ENCODE measurements at regions not wholly inside any gene's neighbourhood (a gene's known extent, or its start where the extent isn't known, plus 50 kb on each side); places are given as distances from the start of the nearest gene placed in this dataset.

- no peak overlapping the region for H3K27ac Mint-ChIP-seq
- CTCF ChIA-PET, result interaction anchor here (0.7 kb wide), 1 partner anchor 1248 kb away, joined by 3 read pairs; no protein-coding TSS in a partner anchor
These were observed 112.3 kb downstream of the FAM170A start for GRCh38 chr5:119741691-119742090.

GRCh38 chr5:119742311-119742710 lies 113.0 kb downstream of the FAM170A start:
- H3K9ac ChIP-seq (ENCODE audit: low read length), result no peak overlapping the region
- no peaks in the 10 kb centered on the region for H3K79me2 ChIP-seq (ENCODE audit: control insufficient read depth, insufficient read depth, low read length)
- no peaks in the 10 kb centered on the region for H3K9me3 Mint-ChIP-seq (ENCODE audit: insufficient read depth)
- H4K20me1 ChIP-seq (ENCODE audit: control insufficient read depth, insufficient read depth, low read length, poor library complexity, severe bottlenecking), result no peaks in the 10 kb centered on the region
- WGBS (ENCODE audit: insufficient coverage), result no CpG with 5 or more reads among the region's 4 CpGs
- H3K4me1 ChIP-seq (ENCODE audit: control insufficient read depth in 2 of 2, insufficient read depth in 2 of 2, low read length in 2 of 2), result no peaks in the 10 kb centered on the region
- H3K4me1 Mint-ChIP-seq, result no peaks in the 10 kb centered on the region
- H3K36me3 ChIP-seq (replicated peaks in 1 of 2; ENCODE audit: control extremely low read depth in 1 of 2, control insufficient read depth in 1 of 2, extremely low read depth in 1 of 2, insufficient read depth in 2 of 2, low read length in 1 of 2), result no peaks in the 10 kb centered on the region
- ChIA-PET CTCF (no interaction called here), POLR2A (no interaction called here)
- no peak overlapping the region for H3K4me3 ChIP-seq (ENCODE audit: control extremely low read depth in 1 of 5, extremely low read depth in 1 of 5, insufficient read depth in 1 of 5, low read depth in 2 of 5, low read length in 4 of 5)
- no peak for DNase-seq
- no peak overlapping the region for H3K4me3 Mint-ChIP-seq
- H3K27ac Mint-ChIP-seq, result no peak overlapping the region
- TF ChIP-seq CTCF (IDR thresholded peaks at IDR 0.05), result no peak
- no peak for TF ChIP-seq EZH2 (IDR thresholded peaks at IDR 0.05; ENCODE audit: borderline replicate concordance, insufficient read depth, low read depth, low read length, poor library complexity, severe bottlenecking)
- no peak overlapping the region for H3K4me2 ChIP-seq (replicated peaks; ENCODE audit: low read depth, low read length, poor library complexity, severe bottlenecking)
- H3K9me3 ChIP-seq (ENCODE audit: control extremely low read depth in 1 of 3, control insufficient read depth in 2 of 3, insufficient read depth in 1 of 3, low read length in 2 of 3), result no peaks in the 10 kb centered on the region
- H2AFZ ChIP-seq (ENCODE audit: insufficient read depth, low read depth, low read length, poor library complexity, severe bottlenecking), result no peak overlapping the region
- intact Hi-C loops (cut with micrococcal nuclease), result no loop called here
- no peak overlapping the region for H3K27ac ChIP-seq (ENCODE audit: low read length in 2 of 2)
- H3K27me3 Mint-ChIP-seq, result peaks cover 8% of the 10 kb centered on the region
- no peak for ATAC-seq (ENCODE audit: low read depth)
- peaks cover 0 to 5% (median 2%) of the 10 kb centered on the region in 4 experiments for H3K27me3 ChIP-seq (replicated peaks in 1 of 4; ENCODE audit: control extremely low read depth in 1 of 4, control insufficient read depth in 3 of 4, insufficient read depth in 4 of 4, low read length in 3 of 4)

More at GRCh38 chr5:119741691-119742090, 112.3 kb downstream of the FAM170A start:
- Histone ChIP-seq H3K27me3 (replicated peaks in 1 of 4; ENCODE audit: control extremely low read depth in 1 of 4, control insufficient read depth in 3 of 4, insufficient read depth in 4 of 4, low read length in 3 of 4) (peaks cover 0 to 5% (median 2%) of the 10 kb centered on the region in 4 experiments), H3K4me2 (replicated peaks; ENCODE audit: low read depth, low read length, poor library complexity, severe bottlenecking) (no peak overlapping the region), H2AFZ (ENCODE audit: insufficient read depth, low read depth, low read length, poor library complexity, severe bottlenecking) (no peak overlapping the region), H3K4me3 (ENCODE audit: control extremely low read depth in 1 of 5, extremely low read depth in 1 of 5, insufficient read depth in 1 of 5, low read depth in 2 of 5, low read length in 4 of 5) (no peak overlapping the region), H4K20me1 (ENCODE audit: control insufficient read depth, insufficient read depth, low read length, poor library complexity, severe bottlenecking) (no peaks in the 10 kb centered on the region), H3K4me1 (ENCODE audit: control insufficient read depth in 2 of 2, insufficient read depth in 2 of 2, low read length in 2 of 2) (no peaks in the 10 kb centered on the region), H3K79me2 (ENCODE audit: control insufficient read depth, insufficient read depth, low read length) (no peaks in the 10 kb centered on the region), H3K27ac (ENCODE audit: low read length in 2 of 2) (no peak overlapping the region), H3K36me3 (replicated peaks in 1 of 2; ENCODE audit: control extremely low read depth in 1 of 2, control insufficient read depth in 1 of 2, extremely low read depth in 1 of 2, insufficient read depth in 2 of 2, low read length in 1 of 2) (no peaks in the 10 kb centered on the region), H3K9me3 (ENCODE audit: control extremely low read depth in 1 of 3, control insufficient read depth in 2 of 3, insufficient read depth in 1 of 3, low read length in 2 of 3) (no peaks in the 10 kb centered on the region), H3K9ac (ENCODE audit: low read length) (no peak overlapping the region)
- peaks cover 8% of the 10 kb centered on the region for H3K27me3 Mint-ChIP-seq
- ATAC-seq (ENCODE audit: low read depth) (no peak), DNase-seq (no peak)
- TF ChIP-seq CTCF (IDR thresholded peaks at IDR 0.05) (no peak), EZH2 (IDR thresholded peaks at IDR 0.05; ENCODE audit: borderline replicate concordance, insufficient read depth, low read depth, low read length, poor library complexity, severe bottlenecking) (no peak)
- no peaks in the 10 kb centered on the region for H3K9me3 Mint-ChIP-seq (ENCODE audit: insufficient read depth)
- POLR2A ChIA-PET, result no interaction called here
- H3K4me3 Mint-ChIP-seq, result no peak overlapping the region
- no peaks in the 10 kb centered on the region for H3K4me1 Mint-ChIP-seq
- intact Hi-C loops (cut with micrococcal nuclease), result no loop called here

All from B cell (primary cell).